ENCODE measurements at regions not wholly inside any gene's neighbourhood (a gene's known extent, or its start where the extent isn't known, plus 50 kb on each side); places are given as distances from the start of the nearest gene placed in this dataset.

- intact Hi-C loops (cut with DNase I, micrococcal nuclease): no loop called here
- DNase-seq (no peak), ATAC-seq (no peak)
Observed at GRCh38 chr4:166535865-166536264, 662.8 kb downstream of the TLL1 start.

GRCh38 chr4:166538491-166539005 lies 665.5 kb downstream of the TLL1 start:
- ATAC-seq (no peak), DNase-seq (no peak)
- intact Hi-C loops (cut with DNase I, micrococcal nuclease): no loop called here

- intact Hi-C loops (cut with DNase I, micrococcal nuclease): no loop called here
- DNase-seq: no peak
- ATAC-seq: no peak
Observed at GRCh38 chr4:166546009-166546408, 673.0 kb downstream of the TLL1 start.

- intact Hi-C loops (cut with DNase I, micrococcal nuclease): no loop called here
- DNase-seq: no peak
- ATAC-seq: no peak
Observed at GRCh38 chr4:166577639-166578038, 656.7 kb downstream of the SPOCK3 start.

GRCh38 chr4:166585491-166585890 lies 648.8 kb downstream of the SPOCK3 start:
- intact Hi-C loops (cut with DNase I, micrococcal nuclease): no loop called here
- ATAC-seq (no peak), DNase-seq (no peak)

- ATAC-seq (peak; percentile 91), DNase-seq (peak in 1 of 2 donors; percentile 31)
- intact Hi-C loops (cut with DNase I, micrococcal nuclease): no loop called here
Observed at GRCh38 chr4:166594326-166594946, 639.9 kb downstream of the SPOCK3 start.

GRCh38 chr4:166600264-166600663 lies 634.0 kb downstream of the SPOCK3 start:
- intact Hi-C loops (cut with DNase I, micrococcal nuclease): no loop called here
- DNase-seq (no peak), ATAC-seq (no peak)

- ATAC-seq (no peak), DNase-seq (no peak)
- intact Hi-C loops (cut with DNase I, micrococcal nuclease): no loop called here
Observed at GRCh38 chr4:166602068-166602467, 632.2 kb downstream of the SPOCK3 start.

- intact Hi-C loops (cut with DNase I, micrococcal nuclease): no loop called here
- no peak for ATAC-seq
- no peak for DNase-seq
Observed at GRCh38 chr4:166622425-166622977, 611.8 kb downstream of the SPOCK3 start.

GRCh38 chr4:166625018-166625637 lies 609.2 kb downstream of the SPOCK3 start:
- DNase-seq (no peak), ATAC-seq (no peak)
- intact Hi-C loops (cut with DNase I, micrococcal nuclease): no loop called here

- intact Hi-C loops (cut with DNase I, micrococcal nuclease): no loop called here
- DNase-seq: no peak
- ATAC-seq: no peak
Observed at GRCh38 chr4:166628454-166628853, 605.8 kb downstream of the SPOCK3 start.

- ATAC-seq (no peak), DNase-seq (no peak)
- intact Hi-C loops (cut with DNase I, micrococcal nuclease): no loop called here
Observed at GRCh38 chr4:166635367-166635766, 598.9 kb downstream of the SPOCK3 start.

GRCh38 chr4:166637816-166638215 lies 596.5 kb downstream of the SPOCK3 start:
- ATAC-seq: no peak
- no peak for DNase-seq

GRCh38 chr4:166655231-166655630 lies 579.1 kb downstream of the SPOCK3 start:
- ATAC-seq (no peak), DNase-seq (no peak)
- intact Hi-C loops (cut with DNase I, micrococcal nuclease): no loop called here

More at GRCh38 chr4:166637816-166638215, 596.5 kb downstream of the SPOCK3 start:
- intact Hi-C loops (cut with DNase I, micrococcal nuclease): no loop called here

- ATAC-seq (no peak), DNase-seq (no peak)
- intact Hi-C loops (cut with DNase I, micrococcal nuclease): no loop called here
Observed at GRCh38 chr4:166655705-166656104, 578.6 kb downstream of the SPOCK3 start.

GRCh38 chr4:166657261-166657660 lies 577.0 kb downstream of the SPOCK3 start:
- no peak for DNase-seq
- intact Hi-C loops (cut with DNase I, micrococcal nuclease): no loop called here
- no peak for ATAC-seq

GRCh38 chr4:166658585-166658984 lies 575.7 kb downstream of the SPOCK3 start:
- intact Hi-C loops (cut with DNase I, micrococcal nuclease): no loop called here
- ATAC-seq (no peak), DNase-seq (no peak)

GRCh38 chr4:166662266-166662843 lies 571.9 kb downstream of the SPOCK3 start:
- intact Hi-C loops (cut with DNase I, micrococcal nuclease): no loop called here
- ATAC-seq: no peak
- no peak for DNase-seq

GRCh38 chr4:166670341-166670740 lies 564.0 kb downstream of the SPOCK3 start:
- no peak for DNase-seq
- no peak for ATAC-seq
- intact Hi-C loops (cut with DNase I, micrococcal nuclease): no loop called here

- ATAC-seq (no peak), DNase-seq (no peak)
- intact Hi-C loops (cut with DNase I, micrococcal nuclease): no loop called here
Observed at GRCh38 chr4:166673911-166674310, 560.4 kb downstream of the SPOCK3 start.
